Hippocampal formation (tissue), 2 donors: ENCODE measurements at regions not wholly inside any gene's neighbourhood (a gene's known extent, or its start where the extent isn't known, plus 50 kb on each side); places are given as distances from the start of the nearest gene placed in this dataset.
"Not testable (repeated sequence)": the region's sequence is repeated elsewhere in the genome, so short reads cannot be mapped to it uniquely, and the experiment has no call there.

Experiments
- DNase-seq, 2 donors: peaks; one replicate each; lab custom pipeline; 2025; lab: John Stamatoyannopoulos, UW

GRCh38 chr3:82509106-82509842 is 747.8 kb upstream of the GBE1 start:
- no peak for DNase-seq

- no peak for DNase-seq
These were observed 744.8 kb upstream of the GBE1 start for GRCh38 chr3:82506204-82506603.

GRCh38 chr3:82505079-82505756 is 743.8 kb upstream of the GBE1 start:
- no peak for DNase-seq

- DNase-seq = no peak
These were observed 736.7 kb upstream of the GBE1 start for GRCh38 chr3:82498186-82498585.

GRCh38 chr3:82496890-82497560 is 735.6 kb upstream of the GBE1 start:
- no peak for DNase-seq

- no peak for DNase-seq
These were observed 734.2 kb upstream of the GBE1 start for GRCh38 chr3:82495655-82496054.

GRCh38 chr3:82494977-82495489 is 733.6 kb upstream of the GBE1 start:
- DNase-seq = no peak

- no peak for DNase-seq
These were observed 732.4 kb upstream of the GBE1 start for GRCh38 chr3:82493858-82494257.

- no peak for DNase-seq
These were observed 713.9 kb upstream of the GBE1 start for GRCh38 chr3:82475306-82475705.

GRCh38 chr3:82474711-82475110 is 713.3 kb upstream of the GBE1 start:
- no peak for DNase-seq

- no peak for DNase-seq
These were observed 712.6 kb upstream of the GBE1 start for GRCh38 chr3:82473864-82474541.

- no peak for DNase-seq
These were observed 705.6 kb upstream of the GBE1 start for GRCh38 chr3:82467051-82467450.

GRCh38 chr3:82462977-82463376 is 701.5 kb upstream of the GBE1 start:
- no peak for DNase-seq

GRCh38 chr3:82461049-82461889 is 699.8 kb upstream of the GBE1 start:
- DNase-seq = no peak

GRCh38 chr3:82448320-82448719 is 686.9 kb upstream of the GBE1 start:
- no peak for DNase-seq

GRCh38 chr3:82428821-82429220 is 667.4 kb upstream of the GBE1 start:
- DNase-seq = not testable (repeated sequence)

- DNase-seq = no peak
These were observed 662.5 kb upstream of the GBE1 start for GRCh38 chr3:82424031-82424339.

- no peak for DNase-seq
These were observed 662.0 kb upstream of the GBE1 start for GRCh38 chr3:82423268-82424030.

- DNase-seq = no peak
These were observed 655.4 kb upstream of the GBE1 start for GRCh38 chr3:82416830-82417229.

GRCh38 chr3:82416349-82416748 is 654.9 kb upstream of the GBE1 start:
- DNase-seq = no peak

GRCh38 chr3:82413171-82413570 is 651.7 kb upstream of the GBE1 start:
- no peak for DNase-seq
